ENCODE measurements at regions not wholly inside any gene's neighbourhood (a gene's known extent, or its start where the extent isn't known, plus 50 kb on each side); places are given as distances from the start of the nearest gene placed in this dataset.
A peak's percentile ranks its signal among the peaks of the same experiment; 100 is the strongest.

- no peak for DNase-seq
Observed at GRCh38 chr2:181770150-181770549, 89.8 kb upstream of the NEUROD1 start.

GRCh38 chr2:181771356-181771755 lies 91.0 kb upstream of the NEUROD1 start:
- DNase-seq = no peak

GRCh38 chr2:181772334-181772733 lies 92.0 kb upstream of the NEUROD1 start:
- no peak for DNase-seq

GRCh38 chr2:181772777-181773176 lies 92.5 kb upstream of the NEUROD1 start:
- no peak for DNase-seq

- DNase-seq = no peak
Observed at GRCh38 chr2:181774685-181775084, 94.4 kb upstream of the NEUROD1 start.

- no peak for DNase-seq
Observed at GRCh38 chr2:181776336-181776735, 96.0 kb upstream of the NEUROD1 start.

- DNase-seq = no peak
Observed at GRCh38 chr2:181777734-181778133, 97.4 kb upstream of the NEUROD1 start.

- DNase-seq = no peak
Observed at GRCh38 chr2:181778621-181779201, 98.4 kb upstream of the NEUROD1 start.

- DNase-seq = no peak
Observed at GRCh38 chr2:181779288-181780021, 99.1 kb upstream of the NEUROD1 start.

- peak; percentile 45 to 48 for DNase-seq
Observed at GRCh38 chr2:181780047-181780651, 99.8 kb upstream of the NEUROD1 start.

GRCh38 chr2:181780657-181781056 lies 100.3 kb upstream of the NEUROD1 start:
- no peak for DNase-seq

- no peak for DNase-seq
Observed at GRCh38 chr2:181781078-181781786, 100.9 kb upstream of the NEUROD1 start.

- no peak for DNase-seq
Observed at GRCh38 chr2:181782660-181783059, 102.3 kb upstream of the NEUROD1 start.

- DNase-seq = no peak
Observed at GRCh38 chr2:181784556-181784955, 104.2 kb upstream of the NEUROD1 start.

GRCh38 chr2:181785691-181786344 lies 105.5 kb upstream of the NEUROD1 start:
- DNase-seq = no peak

GRCh38 chr2:181786371-181787228 lies 104.9 kb upstream of the ITPRID2 start:
- DNase-seq = no peak

- DNase-seq = no peak
Observed at GRCh38 chr2:181787310-181788048, 104.1 kb upstream of the ITPRID2 start.

- no peak for DNase-seq
Observed at GRCh38 chr2:181788897-181789555, 102.5 kb upstream of the ITPRID2 start.

GRCh38 chr2:181789827-181790448 lies 101.6 kb upstream of the ITPRID2 start:
- DNase-seq = no peak
